ENCODE measurements at regions not wholly inside any gene's neighbourhood (a gene's known extent, or its start where the extent isn't known, plus 50 kb on each side); places are given as distances from the start of the nearest gene placed in this dataset.
"Not testable (repeated sequence)": the region's sequence is repeated elsewhere in the genome, so short reads cannot be mapped to it uniquely, and the experiment has no call there.

DNA sequence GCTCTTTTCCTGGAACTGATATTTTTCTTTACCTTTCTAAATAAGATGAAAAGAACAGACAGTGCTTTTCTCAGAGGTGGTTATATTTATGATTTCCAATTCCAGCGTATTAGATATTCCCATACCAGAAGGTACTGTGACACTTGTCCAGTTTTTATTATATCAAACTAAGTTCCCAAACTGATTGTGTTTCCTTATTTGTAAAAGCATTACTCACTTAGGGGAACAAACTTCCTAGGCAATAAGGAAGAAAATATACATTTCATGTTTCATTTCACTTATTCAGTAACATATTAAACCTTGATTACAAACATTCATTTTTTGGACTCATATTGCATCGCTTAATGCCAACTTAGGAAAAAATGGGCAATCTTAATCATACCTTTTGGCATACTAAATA, 1480.0 kb upstream of the NUDT12 start:
- no peak for DNase-seq

DNA sequence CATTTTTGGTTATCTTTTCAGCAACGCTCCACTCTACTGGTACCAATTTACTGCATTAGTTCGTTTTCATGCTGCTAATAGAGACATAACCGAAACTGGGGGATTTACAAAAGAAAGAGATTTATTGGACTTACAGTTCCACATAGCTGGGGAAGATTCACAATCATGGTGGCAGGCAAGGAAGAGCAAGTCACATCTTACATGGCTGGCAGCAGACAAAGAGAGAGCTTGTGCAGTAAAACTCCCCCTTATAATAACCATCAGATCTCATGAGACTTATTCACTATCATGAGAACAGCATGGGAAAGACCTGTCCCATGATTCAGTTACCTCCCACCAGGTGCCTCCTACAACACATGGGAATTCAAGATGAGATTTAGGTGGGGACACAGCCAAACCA, 1474.2 kb upstream of the NUDT12 start:
- DNase-seq, result not testable (repeated sequence)

DNA sequence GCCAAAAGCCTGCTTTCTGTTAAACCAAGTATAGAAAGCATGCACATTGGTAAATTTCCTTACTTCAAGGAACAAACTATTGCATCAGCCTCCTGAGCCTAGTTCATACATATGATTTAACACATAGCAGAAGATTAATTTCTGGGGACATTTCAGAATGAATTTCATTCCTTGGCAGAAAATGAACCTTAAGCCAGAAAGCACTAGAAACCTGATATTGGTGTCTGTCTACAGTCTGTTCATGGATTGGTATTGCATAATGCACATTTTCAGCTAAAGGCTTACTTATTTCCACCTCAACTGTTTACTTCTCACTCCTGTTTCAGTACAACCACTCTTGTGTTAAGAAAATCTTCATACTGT, 1471.8 kb upstream of the NUDT12 start:
- no peak for DNase-seq

DNA sequence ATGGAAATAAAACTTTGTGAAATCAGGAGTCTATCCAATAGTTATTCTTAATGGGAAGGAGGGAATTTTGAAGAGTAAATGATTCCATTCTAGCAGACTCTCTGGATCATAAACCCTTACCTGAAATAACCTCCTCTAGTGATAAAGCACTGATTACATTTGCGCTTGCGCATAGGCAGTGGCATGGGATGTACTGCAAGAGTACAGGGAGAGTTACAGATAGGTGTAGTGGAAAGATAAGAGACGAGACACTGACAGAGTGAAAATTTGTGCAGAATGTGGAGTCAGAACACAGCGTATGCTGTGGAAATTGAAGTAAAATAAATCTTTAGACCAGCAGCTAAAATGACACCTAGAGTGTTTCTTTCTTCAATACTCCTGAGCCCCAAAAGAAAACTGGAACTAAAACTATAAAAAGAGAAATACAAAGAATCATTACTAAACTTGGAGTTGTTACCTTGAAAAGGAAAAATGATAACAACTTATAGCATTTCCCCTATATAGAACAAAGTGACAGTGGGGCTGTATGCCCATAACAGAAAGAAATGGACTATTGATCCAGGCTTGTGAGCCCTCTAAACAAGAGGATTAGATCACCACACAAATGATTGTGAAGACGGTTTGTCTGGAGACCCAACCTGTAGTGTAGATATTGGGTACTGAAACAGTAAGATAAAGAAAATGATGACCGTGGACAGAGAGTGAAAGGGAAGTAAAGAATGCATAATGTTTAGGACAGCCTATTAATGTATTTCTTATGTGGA, 1471.2 kb upstream of the NUDT12 start:
- no peak for DNase-seq

DNA sequence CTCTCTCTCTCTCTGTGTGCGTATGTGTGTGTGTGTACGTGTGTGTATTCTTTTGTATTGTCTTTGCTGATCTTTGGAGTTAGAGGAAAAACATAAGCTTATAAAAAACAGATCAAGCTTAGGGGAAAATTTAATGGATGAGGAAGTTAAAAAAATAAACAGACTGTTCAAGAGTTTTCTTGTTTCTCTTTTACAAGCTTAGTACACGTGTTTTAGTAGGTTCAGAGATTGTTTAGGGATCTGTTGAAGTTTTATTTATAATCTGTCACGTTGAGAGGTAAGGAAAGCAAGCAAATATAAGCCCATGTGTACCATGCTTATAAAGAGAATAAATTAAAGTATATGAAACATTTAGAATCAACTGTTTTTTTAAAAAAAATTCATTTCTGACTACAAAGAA, 1470.3 kb upstream of the NUDT12 start:
- DNase-seq, result no peak

DNA sequence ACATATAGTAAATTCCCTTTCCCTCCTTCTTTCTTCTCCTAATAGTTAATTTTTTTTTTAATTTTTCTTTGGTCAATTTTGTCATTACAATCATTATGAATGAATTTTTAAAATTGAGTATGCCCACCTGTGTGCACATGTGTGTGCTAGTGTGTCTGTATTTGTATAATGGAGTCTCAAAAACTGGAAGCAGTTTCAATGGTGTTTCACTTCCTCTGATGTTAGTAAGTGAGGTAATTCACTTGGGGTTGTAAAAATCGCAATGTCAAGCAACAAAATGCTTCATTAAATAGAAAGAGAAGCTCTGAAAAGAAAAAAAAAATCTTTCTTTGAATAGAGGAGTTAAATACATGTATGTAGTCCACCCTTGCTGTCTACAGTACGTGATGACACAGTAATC, 1467.6 kb upstream of the NUDT12 start:
- DNase-seq, result no peak

DNA sequence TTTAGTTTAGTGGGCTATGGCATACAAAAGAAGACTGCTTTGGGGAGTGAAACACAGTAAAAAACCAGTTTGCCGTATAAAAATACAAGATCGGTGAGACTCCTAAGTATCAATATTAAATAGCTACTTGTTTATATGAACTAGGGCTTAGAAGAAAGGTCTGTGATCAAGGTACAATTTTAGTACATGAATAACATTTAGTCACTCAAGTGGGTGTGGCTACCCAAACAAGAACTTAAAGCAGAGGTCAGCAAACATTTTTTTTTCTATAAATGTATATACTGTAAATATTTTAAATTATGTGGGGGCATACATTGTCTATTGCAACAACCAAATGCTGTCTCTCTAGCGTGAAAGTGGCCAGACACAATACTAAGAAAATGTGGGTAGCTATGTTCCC, 1452.5 kb upstream of the NUDT12 start:
- no peak for DNase-seq

DNA sequence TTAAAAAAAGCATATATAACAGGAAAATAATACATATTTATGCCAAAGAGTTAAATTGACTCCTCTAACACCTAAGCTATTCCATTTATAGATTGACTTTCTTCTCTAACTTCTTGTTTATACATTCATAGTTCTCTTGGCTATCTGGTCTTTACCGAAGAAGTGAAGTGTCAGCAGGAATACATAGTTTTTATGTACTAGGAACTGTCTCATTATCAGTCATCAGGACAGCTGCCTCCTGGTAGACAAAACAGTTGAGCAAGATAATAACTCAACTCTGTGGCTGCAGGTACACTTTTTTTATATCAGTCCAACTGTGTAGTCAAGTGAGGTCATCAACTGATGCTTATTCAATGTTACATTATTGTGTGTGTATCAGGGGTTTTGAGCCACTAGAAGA, 1436.0 kb upstream of the NUDT12 start:
- DNase-seq, result no peak

DNA sequence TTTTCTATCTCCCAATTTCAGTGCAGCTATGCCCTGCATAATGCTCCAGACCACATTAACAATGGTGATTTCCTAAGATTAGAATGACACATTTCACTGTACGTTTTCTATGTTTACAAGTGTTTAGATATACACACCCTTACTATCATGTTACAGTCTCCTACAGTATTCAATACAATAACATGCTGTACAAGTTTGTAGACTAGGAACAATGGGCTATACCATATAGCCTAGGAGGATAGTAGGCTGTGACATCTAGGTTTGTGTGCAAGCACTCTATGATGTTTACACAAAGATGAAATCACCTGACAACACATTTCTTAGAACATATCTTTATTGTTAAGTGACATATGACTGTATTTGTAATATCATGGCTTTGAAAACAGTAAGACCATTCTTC, 1435.6 kb upstream of the NUDT12 start:
- no peak for DNase-seq

DNA sequence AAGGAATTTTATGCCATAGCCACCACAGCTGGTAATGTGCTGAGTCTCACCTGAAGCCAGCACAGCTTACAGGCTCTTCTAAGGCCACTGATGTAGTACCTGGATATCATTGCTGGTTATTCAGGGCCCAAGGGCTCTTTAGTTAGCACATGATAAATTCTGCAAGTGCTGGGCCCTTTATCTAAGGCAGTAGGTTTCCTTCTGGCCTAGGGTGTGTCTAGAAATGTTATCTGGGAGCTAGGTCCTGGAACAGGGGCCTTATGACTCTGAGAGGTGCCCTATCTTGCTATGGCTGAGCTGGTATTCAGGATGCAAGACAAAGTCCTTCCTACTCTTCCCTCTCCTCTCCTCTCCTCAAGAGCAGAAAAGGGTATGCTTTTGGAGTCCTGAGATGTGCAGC, 1424.5 kb upstream of the NUDT12 start:
- DNase-seq, result no peak

DNA sequence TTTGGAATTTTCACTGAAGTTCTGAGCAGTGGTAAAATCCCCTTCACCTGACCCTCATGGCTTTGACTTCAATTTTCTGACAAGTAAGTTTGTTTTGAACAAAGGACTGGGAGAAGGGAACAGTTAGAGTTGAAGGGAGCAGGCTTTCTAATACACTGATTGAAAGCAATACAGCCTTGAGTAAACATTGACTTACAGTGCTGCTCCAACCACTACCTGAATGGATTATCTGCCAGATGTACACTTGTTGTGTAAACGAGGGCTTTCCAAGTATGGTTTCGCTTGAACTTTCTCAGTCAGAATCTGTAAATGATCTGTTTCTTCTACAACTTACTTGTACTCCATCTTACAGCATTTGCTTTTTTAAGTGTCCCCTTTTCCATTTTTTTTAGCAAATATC, 1414.9 kb upstream of the NUDT12 start:
- no peak for DNase-seq

DNA sequence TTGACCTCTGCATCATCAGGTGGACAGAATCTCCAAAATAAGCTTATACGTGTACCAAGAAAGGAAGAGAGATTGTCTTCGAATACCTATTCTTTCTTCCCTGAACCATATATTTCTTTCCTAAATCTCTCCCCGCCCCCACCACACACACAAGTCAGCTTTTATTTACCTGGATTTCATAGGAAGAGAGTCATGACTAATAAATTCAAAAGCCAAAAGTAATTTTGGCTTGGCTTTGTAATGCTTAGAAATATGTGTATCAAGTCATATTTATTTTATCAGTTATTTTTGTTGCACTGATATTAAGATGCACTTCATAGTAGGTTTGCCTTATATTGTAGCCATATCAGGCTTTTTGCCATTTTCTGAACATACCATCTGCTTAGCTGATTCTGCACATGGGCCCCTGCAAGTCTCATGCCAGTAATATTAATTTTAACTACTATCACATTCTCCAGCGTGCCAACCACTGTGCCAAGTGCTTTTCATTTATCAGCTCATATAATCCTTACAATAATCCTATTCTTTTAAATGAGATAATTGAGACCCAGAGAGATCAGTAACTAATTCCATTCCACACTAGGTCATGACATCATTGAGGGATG, 1405.3 kb upstream of the NUDT12 start:
- no peak for DNase-seq

DNA sequence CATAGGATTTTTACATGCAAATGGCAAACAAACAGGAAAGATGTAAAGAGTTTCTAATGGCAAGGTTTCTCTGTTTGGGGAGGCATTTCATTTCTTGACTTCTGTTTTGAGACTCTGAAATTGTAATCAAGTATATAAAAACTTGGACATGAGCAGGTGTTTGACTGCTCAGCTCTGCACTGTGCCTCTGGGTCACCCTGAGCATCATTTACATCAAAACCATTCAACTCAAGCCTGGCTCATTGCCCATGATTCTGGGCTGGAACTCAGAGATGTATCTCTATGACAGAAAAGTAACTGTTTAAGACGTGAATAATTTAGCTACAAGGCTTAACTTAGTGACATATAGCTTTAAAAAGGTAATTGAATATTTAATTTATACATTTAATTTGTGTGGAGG, 1402.4 kb upstream of the NUDT12 start:
- DNase-seq, result no peak

DNA sequence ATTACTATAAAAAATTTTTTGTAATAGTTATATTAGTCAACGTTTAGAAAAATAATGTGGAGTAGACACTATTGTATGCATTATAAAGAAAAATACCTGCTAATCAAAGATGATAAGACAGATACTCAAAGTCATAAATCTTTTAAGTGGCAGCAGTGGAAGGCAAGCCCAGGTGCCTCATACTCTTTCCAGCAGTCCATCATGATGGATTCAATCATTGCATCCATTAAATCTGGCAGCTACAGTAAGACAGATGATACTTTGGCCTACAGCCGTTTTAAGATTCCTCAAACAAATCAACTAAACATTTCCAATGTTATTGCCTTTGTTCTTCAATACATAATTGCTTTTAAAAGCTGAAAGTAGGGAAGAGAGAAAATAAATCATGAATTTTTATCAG, 1392.9 kb upstream of the NUDT12 start:
- no peak for DNase-seq

DNA sequence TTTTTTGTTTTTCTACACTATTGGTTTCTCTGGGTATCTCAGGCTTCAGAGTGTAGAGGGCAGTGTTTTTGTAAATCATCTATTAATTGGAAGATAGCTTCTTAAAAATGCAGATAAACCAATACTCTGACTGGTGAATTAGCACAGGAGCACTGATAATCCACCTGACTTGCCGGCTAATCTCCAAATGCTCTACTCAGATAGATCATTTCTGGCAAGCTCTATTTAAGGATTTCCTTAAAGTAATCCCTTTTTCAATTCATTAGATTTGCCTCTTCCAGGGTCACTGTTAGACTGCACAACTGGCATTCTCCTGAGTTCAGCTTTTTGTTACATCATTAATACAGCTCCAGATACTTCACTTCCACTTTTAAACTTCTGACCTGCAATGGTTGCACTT, 1390.3 kb upstream of the NUDT12 start:
- no peak for DNase-seq

DNA sequence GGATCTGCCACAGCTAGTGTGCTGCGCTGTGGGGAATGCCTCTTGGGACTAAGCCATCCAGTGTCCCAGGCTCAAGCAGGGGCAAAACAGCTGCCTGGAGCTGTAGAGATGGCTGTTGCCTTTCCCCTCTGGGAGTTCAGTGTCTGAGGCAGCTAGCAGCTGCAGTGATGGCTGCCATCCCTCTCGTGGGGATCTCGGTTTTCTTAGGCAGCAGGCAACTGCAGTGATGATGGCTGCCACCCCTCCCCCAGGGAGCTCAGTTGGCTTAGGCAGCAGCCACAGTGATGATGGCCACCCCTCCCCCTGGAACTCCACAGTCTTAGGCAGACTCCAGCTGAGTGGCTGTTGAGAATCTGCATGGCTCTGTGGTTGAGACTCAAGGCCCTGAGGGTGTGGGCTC, 1389.2 kb upstream of the NUDT12 start:
- no peak for DNase-seq

DNA sequence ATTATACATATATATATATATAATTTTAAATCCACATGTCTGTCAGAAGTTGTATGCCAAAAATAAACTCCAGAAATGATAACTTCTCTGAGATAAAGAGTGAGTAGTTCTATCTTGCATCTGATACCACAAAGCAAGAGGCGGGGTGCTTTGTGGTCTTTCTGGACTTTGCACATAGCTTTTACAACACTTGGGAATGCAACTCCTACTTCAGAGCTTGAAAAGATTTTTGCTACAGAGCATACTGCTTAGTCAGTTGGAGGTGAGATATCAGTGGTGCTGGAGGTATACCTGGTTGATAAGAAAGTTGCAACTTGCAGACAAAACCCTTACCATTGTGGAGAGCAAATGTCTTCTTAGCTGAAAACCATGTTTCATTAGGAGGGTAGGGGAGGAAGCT, 1384.5 kb upstream of the NUDT12 start:
- DNase-seq, result no peak

DNA sequence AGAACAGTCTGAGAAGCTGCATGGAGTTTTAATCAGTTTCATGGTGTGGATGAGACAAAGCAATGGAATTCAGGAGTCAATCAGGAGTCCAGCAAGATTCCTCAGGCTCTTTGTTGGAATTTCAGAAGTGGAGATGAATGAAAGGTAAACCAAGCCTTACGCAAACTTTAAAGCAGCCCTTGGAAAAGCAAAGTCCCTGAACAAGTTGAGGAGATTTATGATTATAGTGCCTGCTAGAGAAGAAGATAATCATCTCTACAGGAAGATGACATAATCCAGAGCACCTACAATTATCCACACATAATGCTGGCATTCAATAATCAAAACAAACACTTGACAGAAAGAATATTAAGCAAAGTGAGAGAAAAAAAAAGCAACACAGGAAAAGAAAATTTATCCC, 1380.1 kb upstream of the NUDT12 start:
- no peak for DNase-seq

DNA sequence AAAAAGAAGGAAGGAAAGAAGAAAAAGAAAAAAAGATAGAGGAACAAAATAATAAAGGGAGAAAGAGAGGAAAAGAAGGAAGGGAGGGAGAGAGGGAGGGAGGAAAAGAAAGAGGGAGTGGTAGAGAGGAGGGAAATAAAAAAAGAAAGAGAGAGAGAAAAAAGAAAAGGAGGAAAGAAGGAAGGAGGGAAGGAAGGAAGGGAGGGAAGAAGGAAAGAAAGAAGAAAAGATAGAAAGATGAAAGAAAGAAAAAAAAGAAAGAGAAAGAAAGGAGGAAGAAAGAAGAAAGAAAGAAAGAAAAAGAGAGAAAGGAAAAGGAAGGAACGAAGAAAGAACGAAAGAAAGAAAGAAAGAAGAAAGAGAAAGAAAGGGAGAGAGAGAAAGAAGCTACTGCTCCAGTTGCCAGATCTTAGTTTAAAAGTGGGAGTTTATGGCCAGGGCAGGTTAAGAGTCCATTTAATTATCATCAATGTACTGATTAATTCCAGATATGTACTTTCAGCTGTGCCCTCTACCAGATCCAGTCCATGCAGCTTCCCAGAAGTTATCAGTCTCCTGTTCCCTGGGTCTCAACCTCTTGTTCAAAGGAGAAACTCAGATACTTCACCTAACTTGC, 1378.5 kb upstream of the NUDT12 start:
- DNase-seq, result no peak

DNA sequence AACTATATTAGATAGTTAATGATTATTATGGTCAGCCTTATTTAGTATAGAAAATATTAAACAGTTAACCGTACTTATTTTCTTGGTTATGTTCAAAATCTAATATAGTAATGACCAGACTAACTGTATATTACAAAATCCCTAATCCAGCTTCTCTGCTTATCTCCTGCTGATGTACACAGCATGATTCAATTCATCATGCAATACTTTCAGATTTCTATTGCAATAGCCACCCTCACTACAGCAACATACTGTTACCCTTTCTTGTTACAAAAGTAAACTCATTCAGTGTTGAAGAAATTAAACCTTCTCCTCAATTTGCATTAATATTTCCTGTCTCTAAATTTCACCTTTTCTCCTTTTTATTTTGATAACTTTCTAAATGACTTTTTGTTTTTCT, 1375.0 kb upstream of the NUDT12 start:
- no peak for DNase-seq

DNA sequence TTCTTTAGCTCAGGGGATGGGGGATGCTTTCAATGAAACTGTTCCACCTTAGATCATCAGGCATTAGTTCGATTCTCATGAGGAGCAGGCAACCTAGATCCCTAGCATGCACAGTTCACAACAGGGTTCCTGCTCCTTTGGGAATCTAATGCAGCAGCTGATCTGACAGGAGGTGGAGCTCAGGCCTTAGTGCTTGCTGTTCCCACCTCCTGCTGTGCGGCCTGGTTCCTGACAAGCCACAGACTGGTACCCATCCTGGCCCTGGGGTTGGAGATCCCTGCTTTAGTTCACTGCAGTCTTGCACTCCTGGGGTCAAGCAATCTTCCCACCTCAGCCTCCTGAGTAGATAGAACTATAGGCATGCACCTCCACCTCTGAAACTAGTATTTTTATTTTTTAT, 1369.8 kb upstream of the NUDT12 start:
- DNase-seq, result no peak

DNA sequence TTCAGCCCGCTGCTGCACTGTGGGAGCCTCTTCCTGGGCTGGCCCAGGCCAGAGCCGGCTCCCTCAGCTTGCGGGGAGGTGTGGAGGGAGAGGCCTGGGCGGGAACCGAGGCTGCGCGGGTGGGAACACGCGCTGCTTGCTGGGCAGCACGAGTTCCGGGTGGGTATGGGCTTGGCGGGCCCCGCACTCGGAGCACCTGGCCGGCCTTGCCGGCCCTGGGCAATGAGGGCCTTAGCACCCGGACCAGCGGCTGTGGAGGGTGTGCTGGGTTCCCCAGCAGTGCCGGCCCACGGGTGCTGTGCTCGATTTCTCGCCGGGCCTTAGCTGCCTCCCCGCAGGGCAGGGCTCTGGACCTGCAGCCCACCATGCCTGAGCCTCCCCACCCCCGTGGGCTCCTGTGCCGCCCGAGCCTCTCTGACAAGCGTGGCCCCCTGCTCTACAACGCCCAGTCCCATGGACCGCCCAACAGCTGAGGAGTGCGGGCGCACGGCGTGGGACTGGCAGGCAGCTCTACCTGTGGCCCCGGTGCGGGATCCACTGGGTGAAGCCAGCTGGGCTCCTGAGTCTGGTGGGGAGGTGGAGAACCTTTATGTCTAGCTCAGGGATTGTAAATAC, 1366.4 kb upstream of the NUDT12 start:
- no peak for DNase-seq

DNA sequence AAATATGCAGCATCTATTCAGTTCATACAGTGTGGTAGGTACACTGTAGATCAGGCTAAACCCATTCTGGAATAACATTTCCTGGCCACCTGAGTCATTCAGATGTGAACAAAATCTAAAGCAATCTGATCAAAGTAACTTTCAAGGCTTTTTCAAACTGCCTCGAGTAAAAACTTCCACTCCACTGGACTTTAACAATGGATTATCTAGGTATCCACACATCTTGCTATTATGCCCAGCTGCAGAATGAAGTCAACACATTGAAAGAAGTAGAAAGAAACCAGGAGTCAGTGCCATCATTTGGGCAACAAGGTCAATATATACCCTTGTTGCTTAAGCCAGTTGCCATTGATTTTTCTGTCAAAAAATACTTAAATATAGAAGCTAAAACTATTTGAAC, 1352.6 kb upstream of the NUDT12 start:
- no peak for DNase-seq

DNA sequence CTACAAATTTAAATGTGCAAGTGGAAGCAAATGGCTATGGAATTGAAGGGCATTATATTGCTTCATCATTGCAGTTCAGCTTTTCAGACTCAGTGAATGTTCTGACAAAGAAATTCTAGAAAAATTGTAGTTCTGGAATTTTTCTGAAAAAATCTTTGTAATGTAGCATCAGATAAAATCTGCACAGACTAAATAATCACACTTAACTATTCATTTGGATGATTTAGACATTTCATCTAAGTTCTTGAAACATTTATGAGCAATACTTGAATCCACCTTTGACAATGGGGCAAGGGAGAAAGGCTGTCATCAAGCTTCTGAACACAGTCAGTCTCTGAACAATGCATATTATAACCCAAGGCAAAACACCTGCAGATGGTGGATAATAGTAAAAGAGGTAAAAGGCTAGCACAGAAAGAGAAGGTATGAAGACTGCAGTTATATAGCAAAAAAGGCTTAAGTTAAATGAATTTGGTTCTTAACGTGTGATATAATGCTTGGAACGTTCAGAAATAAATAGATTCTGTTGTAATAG, 1352.0 kb upstream of the NUDT12 start:
- no peak for DNase-seq

Data from activated CD4-positive, alpha-beta T cell treated with anti-CD3 and anti-CD28 coated beads, Interleukin-2, amount 50 U/mL, for 16 hours (primary cell).